AG09319 (cell line): ENCODE measurements at regions not wholly inside any gene's neighbourhood (a gene's known extent, or its start where the extent isn't known, plus 50 kb on each side); places are given as distances from the start of the nearest gene placed in this dataset.

Source experiments
- DNase-seq: peaks from one replicate; pipeline ENCODE4 v3.0.0-alpha.2; 2010; ENCODE audit warnings: low read depth; ENCODE audit errors: extremely low read depth
- TF ChIP-seq, protein P1 (sequence below): IDR thresholded peaks from 2 replicates; pipeline ENCODE4 v1.5.1; 2011; ENCODE audit warnings: low read depth, mild to moderate bottlenecking, inconsistent platforms, low read length, moderate library complexity

DNA sequence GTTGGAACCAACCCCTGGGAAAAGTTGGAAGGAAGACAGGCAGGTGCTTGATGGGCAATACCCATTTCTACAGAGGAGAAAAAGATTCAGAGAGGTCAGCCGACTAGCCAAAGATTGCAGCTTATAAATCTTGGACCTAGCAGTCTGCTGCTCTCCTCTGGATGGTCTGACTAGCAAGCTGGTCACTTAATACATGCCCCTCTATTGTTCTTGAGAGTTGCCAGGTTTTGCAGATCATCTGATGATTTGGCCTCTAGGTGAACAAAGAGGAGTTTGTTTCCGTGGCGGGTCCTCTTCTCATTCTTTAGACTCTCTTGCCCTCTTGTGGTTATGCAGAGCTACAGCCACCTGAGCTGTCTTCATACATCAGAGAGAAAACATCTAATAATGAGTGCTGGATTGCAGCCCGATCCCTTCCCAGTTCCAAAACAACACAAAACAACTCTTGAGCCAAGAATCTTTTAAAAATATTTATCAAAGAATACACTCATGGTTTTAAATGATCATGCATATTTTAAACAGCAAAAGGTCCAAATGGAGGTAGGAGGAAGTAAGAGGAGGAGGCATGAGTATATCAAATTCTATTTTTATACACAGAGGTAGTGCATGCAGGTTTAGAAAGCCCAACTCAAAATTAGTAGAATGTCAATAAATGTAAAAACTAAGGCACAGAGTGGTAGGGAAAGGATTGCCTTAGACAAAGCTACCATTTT lies 115.7 kb downstream of the SLC30A10 start:
- TF ChIP-seq, protein P1, sequence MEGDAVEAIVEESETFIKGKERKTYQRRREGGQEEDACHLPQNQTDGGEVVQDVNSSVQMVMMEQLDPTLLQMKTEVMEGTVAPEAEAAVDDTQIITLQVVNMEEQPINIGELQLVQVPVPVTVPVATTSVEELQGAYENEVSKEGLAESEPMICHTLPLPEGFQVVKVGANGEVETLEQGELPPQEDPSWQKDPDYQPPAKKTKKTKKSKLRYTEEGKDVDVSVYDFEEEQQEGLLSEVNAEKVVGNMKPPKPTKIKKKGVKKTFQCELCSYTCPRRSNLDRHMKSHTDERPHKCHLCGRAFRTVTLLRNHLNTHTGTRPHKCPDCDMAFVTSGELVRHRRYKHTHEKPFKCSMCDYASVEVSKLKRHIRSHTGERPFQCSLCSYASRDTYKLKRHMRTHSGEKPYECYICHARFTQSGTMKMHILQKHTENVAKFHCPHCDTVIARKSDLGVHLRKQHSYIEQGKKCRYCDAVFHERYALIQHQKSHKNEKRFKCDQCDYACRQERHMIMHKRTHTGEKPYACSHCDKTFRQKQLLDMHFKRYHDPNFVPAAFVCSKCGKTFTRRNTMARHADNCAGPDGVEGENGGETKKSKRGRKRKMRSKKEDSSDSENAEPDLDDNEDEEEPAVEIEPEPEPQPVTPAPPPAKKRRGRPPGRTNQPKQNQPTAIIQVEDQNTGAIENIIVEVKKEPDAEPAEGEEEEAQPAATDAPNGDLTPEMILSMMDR = peak; percentile 86
- peak; percentile 41 for DNase-seq

DNA sequence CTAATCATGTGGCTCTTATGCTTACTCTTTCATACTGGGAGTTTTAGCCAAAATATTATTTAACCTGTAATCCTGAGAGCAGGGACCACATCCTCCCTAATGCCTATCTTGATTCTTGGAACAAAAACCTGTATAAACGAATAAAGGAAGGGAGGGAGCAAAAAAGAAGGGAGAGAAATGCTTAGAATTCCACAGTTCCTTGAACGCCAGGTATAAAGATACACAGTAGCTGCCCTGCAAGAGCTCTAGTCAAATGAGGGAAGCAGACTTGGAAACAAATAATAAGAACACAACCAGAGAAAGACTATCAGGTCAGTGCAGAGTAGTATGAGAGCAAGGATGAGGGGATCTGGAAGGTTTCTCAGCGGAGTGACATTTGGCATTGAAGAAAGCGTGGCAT lies 116.3 kb downstream of the SLC30A10 start:
- no peak for DNase-seq

DNA sequence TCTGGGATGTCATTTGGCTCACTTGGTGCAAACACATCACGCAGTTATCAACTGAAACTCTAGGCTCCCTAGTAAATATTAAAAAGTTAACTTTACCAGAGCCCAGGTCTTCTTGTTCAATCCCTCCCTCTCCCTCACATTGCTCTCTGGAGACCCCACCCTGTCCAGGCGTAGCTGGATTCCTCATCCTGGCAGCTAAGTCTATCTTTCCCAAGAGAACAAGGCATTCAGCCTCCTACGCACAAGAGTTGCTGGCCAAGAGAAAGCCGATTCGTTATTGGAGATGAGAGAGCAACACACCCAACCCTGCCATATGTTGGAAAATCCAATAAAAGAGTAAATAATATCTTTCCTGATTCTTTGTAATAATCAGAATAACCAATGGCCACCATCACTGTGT lies 117.9 kb downstream of the SLC30A10 start:
- TF ChIP-seq, protein P1 = no peak
- DNase-seq = peak; percentile 1

More for the DNA sequence above, 116.3 kb downstream of the SLC30A10 start:
- TF ChIP-seq, protein P1 = no peak

DNA sequence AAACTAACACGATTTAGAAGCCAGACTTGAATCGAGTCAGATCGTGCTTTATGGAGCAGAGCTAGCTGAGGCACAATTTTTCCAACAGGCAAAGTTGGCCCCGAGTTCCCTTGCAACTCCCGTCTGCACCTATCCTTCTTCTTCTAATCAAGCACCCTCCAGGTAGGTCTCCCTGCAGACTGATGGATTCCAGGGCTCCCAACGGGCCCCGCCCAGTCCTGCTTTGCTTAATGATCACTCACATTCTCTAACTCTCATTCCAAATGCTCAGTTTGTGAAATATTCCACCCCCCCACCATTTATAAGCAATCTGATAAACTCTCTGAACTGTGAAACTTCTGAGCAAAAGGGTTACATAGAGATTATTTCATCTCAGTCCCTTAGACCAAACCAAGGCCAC lies 119.6 kb downstream of the SLC30A10 start:
- DNase-seq = no peak
- TF ChIP-seq, protein P1 = no peak

DNA sequence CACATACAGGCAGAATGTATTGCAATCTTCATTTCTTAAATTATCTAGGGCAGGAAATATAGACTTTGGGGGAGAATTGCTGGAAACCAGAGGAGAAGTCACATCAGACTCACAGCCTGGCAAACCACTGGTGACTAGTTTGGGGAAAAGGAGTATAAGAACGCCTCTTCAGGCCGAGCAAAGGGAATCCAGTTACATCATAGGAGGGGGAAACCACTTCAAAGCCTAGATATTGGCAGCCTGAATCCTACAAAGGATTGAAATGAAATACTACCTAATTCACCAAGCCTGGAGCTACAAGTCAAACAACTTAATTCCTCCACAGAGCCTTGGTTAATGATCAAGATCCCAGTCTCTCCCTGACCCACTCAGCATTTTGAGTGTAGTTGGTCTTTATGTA lies 121.7 kb downstream of the SLC30A10 start:
- TF ChIP-seq, protein P1 = no peak
- no peak for DNase-seq

DNA sequence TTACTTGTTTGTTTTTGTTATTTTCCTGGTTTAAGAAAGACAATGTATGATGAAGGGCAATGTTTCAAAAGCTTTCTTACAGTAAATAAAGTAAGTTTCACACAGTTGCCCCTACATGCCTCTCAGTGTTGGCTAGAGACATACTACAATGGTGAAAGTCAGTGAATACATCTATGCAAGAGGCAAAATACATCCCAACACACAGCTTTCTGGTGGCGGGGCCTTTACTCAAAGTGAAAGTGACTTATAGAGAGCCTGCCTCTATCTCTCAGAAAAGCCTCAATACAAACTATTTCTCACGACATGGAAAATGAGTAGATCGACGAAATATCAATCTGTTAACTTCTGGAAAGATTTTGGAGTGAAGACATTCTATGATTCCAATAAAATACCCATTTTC lies 122.3 kb downstream of the SLC30A10 start:
- TF ChIP-seq, protein P1 = no peak
- no peak for DNase-seq

DNA sequence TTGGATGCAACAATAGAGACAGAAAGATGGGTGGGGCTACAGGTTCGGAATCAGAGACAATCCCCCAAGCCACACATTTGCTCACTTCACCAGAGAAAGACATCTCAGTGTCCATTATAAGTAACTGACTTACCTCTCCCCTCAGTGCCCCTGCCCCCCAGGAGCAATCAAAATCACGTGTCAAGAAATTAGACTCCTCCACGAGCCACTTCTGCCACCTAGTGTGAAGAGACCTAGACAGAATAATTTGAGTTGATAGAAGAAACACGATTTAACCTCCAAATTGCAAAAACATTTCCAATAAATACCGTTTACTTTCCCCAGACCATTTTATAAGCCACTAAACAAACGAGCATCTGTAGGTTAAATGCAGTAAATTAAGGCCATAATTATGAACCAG lies 123.2 kb downstream of the SLC30A10 start:
- TF ChIP-seq, protein P1 = peak; percentile 22
- no peak for DNase-seq
